RKO (cell line): ENCODE measurements at regions not wholly inside any gene's neighbourhood (a gene's known extent, or its start where the extent isn't known, plus 50 kb on each side); places are given as distances from the start of the nearest gene placed in this dataset.

Experiments
- DNase-seq: peaks from one replicate; pipeline ENCODE4 v3.0.0-alpha.2; 2016; ENCODE audit warnings: low spot score

- no peak for DNase-seq
These were observed 171.8 kb upstream of the GPR26 start for GRCh38 chr10:123494301-123494808.

- no peak for DNase-seq
These were observed 169.8 kb upstream of the GPR26 start for GRCh38 chr10:123496375-123496774.

GRCh38 chr10:123496996-123497660, 169.0 kb upstream of the GPR26 start:
- DNase-seq, result no peak

DNA sequence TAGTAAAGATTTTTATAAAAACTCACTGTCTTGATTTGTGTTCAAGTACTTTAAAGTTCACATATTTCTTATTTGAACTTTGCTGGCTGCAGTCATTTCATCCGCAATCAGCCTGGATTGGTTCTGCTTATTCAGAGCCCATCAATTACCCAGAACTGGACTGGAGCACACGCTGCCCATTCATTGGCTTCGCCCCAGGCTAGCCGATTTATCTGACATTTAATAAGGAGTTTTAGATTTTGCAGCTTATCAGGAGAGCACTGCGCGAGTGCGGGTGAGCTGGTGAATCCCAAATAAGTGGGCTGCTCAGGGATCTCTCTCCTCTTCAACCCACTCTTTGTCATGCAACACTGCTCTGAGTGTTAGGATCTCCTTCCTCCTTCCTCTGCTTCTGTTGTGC, 166.0 kb upstream of the GPR26 start:
- DNase-seq, result no peak

- no peak for DNase-seq
These were observed 165.0 kb upstream of the GPR26 start for GRCh38 chr10:123501148-123501547.

DNA sequence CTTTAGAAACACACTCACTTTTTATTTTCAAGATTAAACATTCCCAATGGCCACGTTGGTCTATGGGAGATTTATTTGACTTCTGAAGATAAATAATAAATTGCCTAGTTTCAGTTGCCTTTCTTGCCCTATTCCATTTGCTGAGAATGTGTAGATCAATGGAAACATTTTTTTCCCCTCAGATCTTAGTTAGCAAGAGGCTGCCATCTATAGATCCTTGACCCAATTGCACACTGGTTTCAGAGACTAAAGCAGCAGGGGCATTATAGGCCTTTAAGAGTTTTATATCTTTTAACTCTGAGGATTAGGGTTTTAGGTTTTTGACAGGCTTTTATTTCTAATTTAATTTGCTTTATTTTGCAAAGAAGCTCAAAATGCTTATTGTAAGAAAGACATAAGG, 163.2 kb upstream of the GPR26 start:
- peak; percentile 22 for DNase-seq

- DNase-seq, result no peak
These were observed 159.7 kb upstream of the GPR26 start for GRCh38 chr10:123506455-123506854.

DNA sequence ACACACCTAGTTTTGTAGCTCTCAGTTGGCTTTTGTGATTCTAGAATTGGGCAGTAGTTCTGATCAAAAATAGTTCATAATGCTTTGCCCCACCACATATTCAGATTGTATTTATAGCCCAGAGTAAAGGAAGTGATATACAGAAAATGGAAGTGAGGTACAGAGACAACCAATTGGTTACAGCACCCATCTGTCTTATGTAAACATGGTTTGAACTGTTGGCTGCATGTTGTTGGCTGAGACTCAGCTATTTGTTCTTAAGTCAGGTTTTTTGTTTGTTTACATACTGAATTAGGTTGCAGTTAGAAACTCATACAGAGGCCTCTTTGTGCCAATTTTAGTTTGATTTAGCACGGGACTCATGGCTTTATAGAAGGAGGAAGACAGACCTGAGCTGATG, 158.9 kb upstream of the GPR26 start:
- no peak for DNase-seq

- DNase-seq, result no peak
These were observed 156.8 kb upstream of the GPR26 start for GRCh38 chr10:123509338-123509737.

GRCh38 chr10:123512901-123513775, 153.0 kb upstream of the GPR26 start:
- DNase-seq, result no peak

GRCh38 chr10:123513870-123514269, 152.3 kb upstream of the GPR26 start:
- DNase-seq, result no peak

- no peak for DNase-seq
These were observed 151.2 kb upstream of the GPR26 start for GRCh38 chr10:123514996-123515395.

- no peak for DNase-seq
These were observed 150.5 kb upstream of the GPR26 start for GRCh38 chr10:123515661-123516060.

GRCh38 chr10:123516291-123516690, 149.9 kb upstream of the GPR26 start:
- no peak for DNase-seq

GRCh38 chr10:123517426-123517825, 148.7 kb upstream of the GPR26 start:
- no peak for DNase-seq

DNA sequence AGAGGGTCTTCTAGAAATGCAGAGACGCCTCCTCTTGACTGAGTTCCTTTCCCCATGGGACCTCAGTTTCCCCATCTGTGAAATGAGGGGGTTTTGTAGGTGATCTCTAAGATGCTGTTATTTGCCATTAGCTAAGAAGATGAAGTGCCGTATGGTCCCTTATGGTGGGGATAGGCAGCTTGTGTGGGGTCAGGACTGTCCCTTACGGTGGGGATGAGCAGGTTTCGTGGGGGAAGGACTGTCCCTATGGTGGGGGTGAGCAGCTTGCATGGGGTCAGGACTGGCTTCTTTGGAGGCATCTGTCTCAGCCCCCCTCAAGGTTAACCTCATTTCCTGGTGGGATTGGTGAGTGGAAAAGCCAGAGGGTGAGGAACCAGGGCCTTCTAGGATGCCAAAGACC, 148.3 kb upstream of the GPR26 start:
- no peak for DNase-seq

- no peak for DNase-seq
These were observed 147.4 kb upstream of the GPR26 start for GRCh38 chr10:123518765-123519164.

- DNase-seq, result no peak
These were observed 146.3 kb upstream of the GPR26 start for GRCh38 chr10:123519861-123520260.

DNA sequence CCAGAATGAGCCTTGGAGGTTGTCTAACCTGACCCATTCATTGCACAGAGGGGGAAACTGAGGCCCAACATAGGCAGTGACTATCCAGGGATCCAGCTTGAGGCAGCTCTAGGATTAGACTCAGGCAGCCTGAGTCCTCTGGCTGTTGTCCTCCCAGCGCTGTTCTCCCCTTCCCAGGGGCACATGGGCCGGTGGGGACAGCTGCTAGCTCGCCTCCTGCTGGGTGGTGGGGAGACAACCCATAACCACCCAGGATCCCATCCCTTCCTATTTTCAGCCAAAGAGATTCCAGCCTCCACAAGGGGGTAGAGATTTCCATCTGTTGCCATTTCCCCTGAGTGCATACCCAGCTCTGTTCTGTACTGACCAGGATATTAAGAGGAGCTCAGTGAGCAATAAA, 145.1 kb upstream of the GPR26 start:
- no peak for DNase-seq

DNA sequence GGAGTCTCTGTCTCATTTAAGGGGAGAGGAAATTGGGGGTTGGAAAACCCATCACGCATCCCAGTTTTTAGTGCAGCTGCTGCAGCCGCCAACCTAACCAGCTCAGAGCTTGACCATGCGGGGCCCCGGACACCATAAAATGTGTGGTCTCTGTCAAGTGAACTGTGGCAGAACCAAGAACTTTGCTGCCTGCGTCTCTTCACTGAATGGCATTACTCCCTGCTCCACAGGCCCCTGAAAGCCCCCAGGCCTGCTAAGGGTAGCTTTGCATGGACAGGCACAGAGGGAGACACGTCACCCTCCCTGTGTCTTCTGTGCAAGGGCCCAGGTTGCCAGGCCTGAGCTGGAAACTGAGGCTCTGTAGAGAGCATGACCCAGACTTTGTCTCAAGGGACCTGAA, 144.6 kb upstream of the GPR26 start:
- no peak for DNase-seq

DNA sequence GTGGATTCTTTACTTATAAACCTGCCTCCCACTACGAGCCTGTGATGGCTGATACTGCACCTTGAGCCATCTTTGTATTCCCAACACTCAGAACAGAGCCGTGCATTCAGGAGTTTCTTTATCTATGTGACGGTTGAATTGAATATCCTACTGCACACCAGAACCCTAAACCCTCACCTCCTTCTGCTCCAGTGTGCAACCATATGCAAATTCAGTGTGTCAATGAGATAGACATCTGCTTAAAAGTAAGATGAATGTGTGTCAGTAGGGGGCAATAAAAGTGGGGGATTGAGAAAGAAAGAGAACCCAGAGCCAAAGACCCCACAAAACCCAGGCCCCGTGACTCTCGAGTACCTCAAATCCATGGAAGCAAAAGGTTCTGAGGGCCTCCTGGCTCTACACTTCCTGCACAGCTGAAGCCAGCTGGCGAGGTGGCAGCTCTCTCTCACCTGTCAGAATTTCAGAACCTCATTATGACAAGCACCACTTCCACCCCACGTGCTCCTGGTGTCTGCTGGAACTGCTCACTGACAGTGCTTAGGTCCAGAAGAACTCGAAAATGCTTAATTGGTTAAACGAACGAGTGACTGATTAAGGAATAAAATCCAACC, 143.3 kb upstream of the GPR26 start:
- no peak for DNase-seq

DNA sequence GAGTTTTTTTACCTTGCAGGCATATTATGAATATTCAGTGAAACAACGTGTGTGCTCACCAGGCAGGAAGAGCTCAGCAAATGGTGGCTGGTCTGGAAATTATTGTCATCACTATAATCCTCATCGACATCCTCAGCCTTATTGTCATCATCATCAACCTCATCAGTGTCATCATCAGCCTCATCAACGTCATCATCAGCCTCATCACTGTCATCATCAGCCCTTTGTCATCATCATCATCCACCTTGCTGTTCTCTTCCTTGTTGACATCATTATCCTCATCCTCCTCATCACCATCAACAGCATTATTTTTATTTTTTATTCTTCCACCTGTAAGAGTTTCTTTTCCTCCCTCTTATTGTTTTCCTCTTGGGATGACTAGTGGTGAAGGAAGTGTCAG, 142.3 kb upstream of the GPR26 start:
- no peak for DNase-seq
